OCI-LY1 (cell line): ENCODE measurements at regions not wholly inside any gene's neighbourhood (a gene's known extent, or its start where the extent isn't known, plus 50 kb on each side); places are given as distances from the start of the nearest gene placed in this dataset.

Experiments used
- H2AFZ ChIP-seq: fragments of 200-600 bp; sonication (generic), shearing (Covaris generic); 2 replicates; pipeline ENCODE4 v1.6.0; 2014; ENCODE audit warnings: antibody characterized with exemption, mild to moderate bottlenecking, low read length
- H3F3A ChIP-seq: fragments of 200-600 bp; sonication (generic), shearing (Covaris generic); 2 replicates; pipeline ENCODE4 v1.6.0; 2014; ENCODE audit warnings: mild to moderate bottlenecking, antibody characterized with exemption, low read length, moderate library complexity; ENCODE audit not compliant: insufficient read depth
- H3K27ac ChIP-seq: fragments of 200-600 bp; sonication (generic); 2 replicates; pipeline ENCODE4 v1.5.1; 2014; ENCODE audit warnings: low read length, mixed run types, mild to moderate bottlenecking, low read depth; ENCODE audit not compliant: poor library complexity, severe bottlenecking
- H3K27me3 ChIP-seq: fragments of 200-600 bp; sonication (generic); 2 replicates; pipeline ENCODE4 v1.6.0; 2014; ENCODE audit warnings: antibody characterized with exemption, mild to moderate bottlenecking, low read length, moderate library complexity; ENCODE audit not compliant: insufficient read depth
- H3K36me3 ChIP-seq: fragments of 200-600 bp; sonication (generic); 2 replicates; pipeline ENCODE4 v1.6.1; 2014; ENCODE audit warnings: mild to moderate bottlenecking, antibody characterized with exemption, low read length, moderate library complexity, mixed read lengths; ENCODE audit not compliant: insufficient read depth
- H3K4me1 ChIP-seq: fragments of 200-600 bp; sonication (generic); 2 replicates; pipeline ENCODE4 v1.5.1; 2014; ENCODE audit warnings: mild to moderate bottlenecking, low read length, moderate library complexity; ENCODE audit not compliant: insufficient read depth, severe bottlenecking
- H3K4me2 ChIP-seq: fragments of 200-600 bp; sonication (generic), shearing (Covaris generic); 2 replicates; pipeline ENCODE4 v1.6.1; 2014; ENCODE audit warnings: low read length
- H3K4me3 ChIP-seq: fragments of 200-600 bp; sonication (generic); 2 replicates; pipeline ENCODE4 v1.5.1; 2014; ENCODE audit warnings: low read length, low read depth, mild to moderate bottlenecking, mixed read lengths; ENCODE audit not compliant: poor library complexity, severe bottlenecking
- H3K79me2 ChIP-seq: fragments of 200-600 bp; shearing (Covaris generic); 2 replicates; pipeline ENCODE4 v1.6.1; 2016; ENCODE audit warnings: mixed run types, low read length, mixed read lengths; ENCODE audit not compliant: insufficient read depth
- H3K9ac ChIP-seq: fragments of 200-600 bp; sonication (generic), shearing (Covaris generic); 2 replicates; pipeline ENCODE4 v1.6.1; 2014; ENCODE audit warnings: mild to moderate bottlenecking, low read length, mixed read lengths
- H3K9me2 ChIP-seq: fragments of 200-600 bp; sonication (generic), shearing (Covaris generic); 2 replicates; pipeline ENCODE4 v1.6.1; 2014; ENCODE audit warnings: low read depth, mild to moderate bottlenecking, low read length, mixed read lengths
- H3K9me3 ChIP-seq: fragments of 200-600 bp; shearing (Covaris generic); 2 replicates; pipeline ENCODE4 v1.6.1; 2014; ENCODE audit warnings: low read length, mixed read lengths
- H4K20me1 ChIP-seq: fragments of 200-600 bp; sonication (generic), shearing (Covaris generic); 2 replicates; pipeline ENCODE4 v1.6.0; 2016; ENCODE audit warnings: mild to moderate bottlenecking, low read length; ENCODE audit not compliant: insufficient read depth
- CTCF ChIP-seq: fragments of 200-600 bp; sonication (generic), shearing (Covaris generic); IDR thresholded peaks from 2 replicates; pipeline ENCODE4 v1.5.1; 2017; ENCODE audit warnings: mild to moderate bottlenecking, antibody characterized with exemption, low read length, moderate library complexity, mixed read lengths
- EZH2 ChIP-seq: fragments of 200-600 bp; sonication (generic), shearing (Covaris generic); IDR thresholded peaks from 2 replicates; pipeline ENCODE4 v1.8.0; 2017; ENCODE audit warnings: borderline replicate concordance, mixed run types, mild to moderate bottlenecking, antibody characterized with exemption, low read length, moderate library complexity, mixed read lengths

GRCh38 chr1:157409927-157410326, 142.4 kb downstream of the FCRL5 start:
- H3K9me3 ChIP-seq = no peaks in the 10 kb centered on the region
- no peak overlapping the region for H2AFZ ChIP-seq
- no peak overlapping the region for H3K27ac ChIP-seq
- H3K9ac ChIP-seq = no peak overlapping the region
- no peaks in the 10 kb centered on the region for H3K4me1 ChIP-seq
- no peak overlapping the region for H3K4me2 ChIP-seq
- H3K9me2 ChIP-seq = no peaks in the 10 kb centered on the region
- no peaks in the 10 kb centered on the region for H4K20me1 ChIP-seq
- no peaks in the 10 kb centered on the region for H3K79me2 ChIP-seq
- H3K27me3 ChIP-seq = no peaks in the 10 kb centered on the region
- H3K36me3 ChIP-seq = no peaks in the 10 kb centered on the region
- no peak overlapping the region for H3K4me3 ChIP-seq
- TF ChIP-seq CTCF (no peak), EZH2 (no peak)
- H3F3A ChIP-seq = no peaks in the 10 kb centered on the region

- H3K9me2 ChIP-seq = no peaks in the 10 kb centered on the region
- H3K27ac ChIP-seq = no peak overlapping the region
- H3K4me2 ChIP-seq = no peak overlapping the region
- no peaks in the 10 kb centered on the region for H3F3A ChIP-seq
- H2AFZ ChIP-seq = no peak overlapping the region
- H3K9ac ChIP-seq = no peak overlapping the region
- H3K27me3 ChIP-seq = no peaks in the 10 kb centered on the region
- TF ChIP-seq CTCF = no peak
- TF ChIP-seq EZH2 = no peak
- H3K79me2 ChIP-seq = no peaks in the 10 kb centered on the region
- no peaks in the 10 kb centered on the region for H3K4me1 ChIP-seq
- H4K20me1 ChIP-seq = no peaks in the 10 kb centered on the region
- H3K36me3 ChIP-seq = no peaks in the 10 kb centered on the region
- H3K9me3 ChIP-seq = no peaks in the 10 kb centered on the region
- no peak overlapping the region for H3K4me3 ChIP-seq
Measured at GRCh38 chr1:157407917-157408525, 144.3 kb downstream of the FCRL5 start.

- Histone ChIP-seq H3F3A (no peaks in the 10 kb centered on the region), H3K36me3 (no peaks in the 10 kb centered on the region), H3K79me2 (no peaks in the 10 kb centered on the region), H3K4me1 (no peaks in the 10 kb centered on the region), H3K4me2 (no peak overlapping the region), H3K9me3 (no peaks in the 10 kb centered on the region), H3K9me2 (no peaks in the 10 kb centered on the region), H3K27me3 (no peaks in the 10 kb centered on the region), H2AFZ (no peak overlapping the region), H3K27ac (no peak overlapping the region), H3K9ac (no peak overlapping the region), H4K20me1 (no peaks in the 10 kb centered on the region), H3K4me3 (no peak overlapping the region)
- TF ChIP-seq CTCF = no peak
- no peak for TF ChIP-seq EZH2
Measured at GRCh38 chr1:157407367-157407766, 144.9 kb downstream of the FCRL5 start.
